Fibroblast of skin of abdomen (primary cell): ENCODE measurements at regions not wholly inside any gene's neighbourhood (a gene's known extent, or its start where the extent isn't known, plus 50 kb on each side); places are given as distances from the start of the nearest gene placed in this dataset.

Experiments used
- DNase-seq: peaks from one replicate; pipeline ENCODE4 v3.0.0-alpha.2; 2013

DNA sequence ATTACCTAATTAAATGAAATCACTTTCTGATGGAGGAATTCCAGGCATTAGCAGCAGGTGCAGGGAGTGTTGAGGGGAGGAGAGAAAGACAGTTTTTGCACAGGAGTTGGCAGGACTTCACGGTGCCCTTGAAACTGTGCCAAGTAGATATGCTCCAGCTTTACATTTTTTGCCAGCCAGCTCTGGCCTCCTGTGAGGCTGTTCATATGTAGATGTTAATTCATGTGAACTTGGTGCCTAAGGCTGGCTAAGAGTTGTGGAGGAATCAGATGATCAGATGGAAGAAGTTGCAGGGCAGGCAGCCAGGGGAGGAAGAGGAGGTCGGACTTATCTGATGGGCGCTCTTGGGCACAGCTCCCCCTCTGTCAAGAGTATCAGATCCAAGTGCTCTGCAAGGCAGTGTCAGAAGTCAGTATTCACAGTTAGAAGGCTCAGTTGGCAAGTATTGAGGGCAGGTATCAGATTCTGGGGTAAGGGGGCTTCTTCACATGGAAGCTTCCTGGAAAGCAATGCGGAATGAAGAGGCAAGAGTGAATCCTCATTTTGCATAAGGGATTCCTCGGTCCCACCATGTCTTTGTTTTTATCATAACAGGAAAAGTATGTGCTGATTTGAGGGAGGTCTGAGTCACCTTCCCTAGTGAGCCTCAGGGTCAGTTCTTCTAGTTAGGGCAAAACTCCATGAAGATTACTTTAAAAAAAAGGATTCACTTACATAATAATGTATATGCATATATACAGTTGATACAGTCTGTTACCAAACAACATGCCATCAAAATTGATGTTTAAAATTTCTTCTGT, 172.6 kb upstream of the UMPS start:
- peak; percentile 65 for DNase-seq

DNA sequence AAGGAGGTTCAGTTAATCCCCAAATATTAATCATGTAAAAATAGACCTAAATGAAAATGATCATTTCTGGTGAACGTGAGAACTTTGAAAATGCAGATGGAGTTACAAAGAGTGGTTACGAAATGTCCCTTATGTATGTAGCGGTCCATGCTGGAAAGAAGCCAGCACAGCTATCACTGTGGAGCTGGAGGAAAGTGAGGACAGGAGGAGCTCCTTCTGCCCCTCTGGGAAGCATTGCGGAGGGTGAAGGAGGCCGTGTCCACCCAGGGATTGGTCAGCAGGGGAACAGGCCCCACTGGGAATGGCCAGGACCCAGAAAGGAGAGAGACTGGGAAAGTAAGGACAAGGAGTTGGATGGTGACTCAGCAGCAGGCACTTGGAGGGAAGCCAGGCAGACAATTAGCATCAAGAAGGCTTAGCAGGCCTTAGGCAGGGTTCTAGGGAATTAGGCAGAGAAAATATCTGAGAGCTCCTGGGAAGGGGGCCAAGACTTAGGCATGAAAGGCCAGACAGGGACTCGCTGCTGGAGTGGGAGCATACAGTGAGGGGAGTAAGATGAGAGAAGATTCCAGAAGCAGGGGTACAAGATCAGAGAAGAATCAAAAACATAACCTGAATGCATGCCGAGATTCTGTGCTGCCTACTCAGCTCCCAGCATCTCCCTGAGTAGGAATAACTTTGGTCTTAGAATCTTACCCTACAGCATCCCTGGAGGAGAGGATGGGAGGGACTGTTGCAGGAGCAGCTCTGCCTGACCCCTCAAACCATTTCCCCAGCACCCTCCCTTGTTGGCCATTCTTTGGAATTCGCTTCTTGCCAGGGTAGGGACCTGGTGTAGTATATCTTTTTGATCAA, 171.0 kb upstream of the UMPS start:
- peak; percentile 98 for DNase-seq

DNA sequence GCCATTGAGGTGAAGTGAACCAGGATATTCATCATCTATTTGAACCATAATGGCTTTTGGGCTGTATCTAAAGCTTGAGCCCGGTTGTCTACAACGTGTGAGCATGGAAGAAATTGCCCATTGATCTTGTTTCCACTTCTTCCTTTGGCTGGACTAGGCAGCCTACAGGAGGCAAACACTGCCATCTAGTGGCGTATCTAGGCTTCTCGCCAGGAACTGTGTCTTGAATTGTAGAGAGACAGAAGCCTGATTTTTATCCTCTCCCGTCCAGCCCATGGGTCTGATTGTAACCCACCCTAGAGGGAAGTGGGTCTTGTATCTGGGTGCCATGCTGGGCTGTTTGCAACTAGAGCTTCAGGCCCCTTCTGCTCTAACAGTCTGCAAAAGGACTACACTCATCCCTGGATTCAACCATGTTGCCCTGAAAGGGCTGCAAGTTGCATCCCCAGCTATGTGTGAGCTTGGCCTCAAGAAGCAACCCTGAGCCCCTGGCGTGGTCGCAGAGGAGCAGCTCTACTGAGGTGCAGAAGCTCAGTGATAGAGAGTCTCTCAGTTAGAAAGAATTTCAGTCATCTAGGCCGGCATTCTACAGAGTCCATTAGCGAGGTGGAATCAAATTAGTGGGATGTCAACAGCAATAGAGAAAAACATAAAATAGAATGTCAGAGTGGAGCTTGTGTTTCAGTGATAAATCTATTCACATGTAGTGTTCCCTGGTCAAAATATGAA, 170.2 kb upstream of the UMPS start:
- DNase-seq = peak; percentile 81

DNA sequence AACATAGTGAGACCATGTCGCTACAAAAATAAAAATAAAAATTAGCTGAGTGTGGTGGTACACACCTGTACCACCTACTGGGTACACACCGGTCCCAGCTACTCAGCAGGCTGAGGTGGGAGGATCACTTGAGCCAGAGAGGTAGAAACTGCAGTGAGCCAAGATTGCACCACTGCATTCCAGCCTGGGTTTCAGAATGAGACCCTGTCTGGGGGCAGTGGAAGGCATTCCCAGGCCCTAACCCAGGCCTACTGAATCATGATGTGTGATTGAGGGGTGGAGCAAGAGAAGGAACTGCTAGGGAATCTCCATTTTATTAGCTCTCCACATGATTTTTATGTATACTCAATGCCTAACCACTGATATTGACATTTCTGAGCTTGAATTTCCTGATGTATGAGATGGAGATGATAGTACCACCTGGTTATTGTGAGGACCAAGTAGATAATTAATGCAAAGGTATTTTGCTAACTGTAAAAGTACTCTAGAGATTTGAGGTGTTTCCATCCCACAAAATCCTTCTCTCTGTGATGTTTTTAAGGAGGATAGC, 169.5 kb upstream of the UMPS start:
- peak; percentile 32 for DNase-seq

DNA sequence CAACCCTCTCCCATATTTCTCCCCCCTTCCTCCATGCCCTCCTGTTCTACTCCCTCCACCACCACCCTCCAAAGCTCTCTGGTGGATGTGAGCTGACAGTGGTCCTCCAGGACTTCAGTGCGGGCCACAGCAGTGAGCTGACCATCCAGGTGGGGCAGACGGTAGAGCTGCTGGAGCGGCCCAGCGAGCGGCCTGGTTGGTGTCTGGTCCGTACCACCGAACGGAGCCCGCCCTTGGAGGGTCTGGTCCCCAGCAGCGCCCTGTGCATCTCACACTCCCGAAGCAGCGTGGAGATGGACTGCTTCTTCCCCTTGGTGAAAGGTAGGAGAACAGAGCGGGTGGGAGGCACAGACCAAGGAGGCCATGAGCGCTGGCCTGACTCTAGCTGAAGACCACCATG, 167.5 kb upstream of the UMPS start:
- no peak for DNase-seq

DNA sequence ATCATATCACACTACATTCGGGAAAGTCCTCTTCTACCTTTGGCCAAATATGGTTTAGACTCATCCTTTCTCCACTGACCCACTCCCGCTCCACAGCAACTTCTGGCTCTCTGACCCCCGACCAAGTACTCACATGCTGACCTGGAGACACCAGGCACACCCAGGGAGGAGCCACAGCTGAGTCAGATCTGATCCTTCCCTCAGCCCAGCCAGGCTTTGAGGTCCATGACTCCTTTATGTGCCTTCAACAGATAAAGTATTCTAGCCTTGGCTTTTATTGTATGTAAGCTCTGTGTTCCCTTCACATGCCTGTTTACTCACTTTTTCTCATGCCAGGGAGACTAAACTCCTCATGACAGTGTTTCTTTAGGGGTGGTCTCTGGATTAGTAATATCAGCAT, 166.9 kb upstream of the UMPS start:
- no peak for DNase-seq

DNA sequence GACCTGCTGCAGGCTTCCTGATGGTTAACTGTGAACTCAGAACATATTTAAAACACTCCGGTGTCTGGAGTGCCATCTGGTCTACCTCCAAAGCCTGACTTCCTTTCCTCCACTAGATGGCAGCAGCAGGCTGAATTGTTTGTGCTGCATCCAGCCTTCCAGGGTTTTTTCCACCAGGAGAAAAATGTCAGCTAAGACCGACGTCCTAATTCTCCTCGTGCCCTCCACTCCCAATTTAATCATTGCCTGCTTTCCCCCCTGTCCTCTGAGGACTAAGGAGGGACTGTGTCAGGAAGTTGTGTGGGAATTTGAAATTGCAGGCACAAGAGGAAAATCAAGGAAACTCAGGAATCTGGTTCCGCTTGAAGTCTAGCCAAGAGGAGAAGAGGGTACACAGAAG, 165.2 kb upstream of the UMPS start:
- DNase-seq = peak; percentile 73

DNA sequence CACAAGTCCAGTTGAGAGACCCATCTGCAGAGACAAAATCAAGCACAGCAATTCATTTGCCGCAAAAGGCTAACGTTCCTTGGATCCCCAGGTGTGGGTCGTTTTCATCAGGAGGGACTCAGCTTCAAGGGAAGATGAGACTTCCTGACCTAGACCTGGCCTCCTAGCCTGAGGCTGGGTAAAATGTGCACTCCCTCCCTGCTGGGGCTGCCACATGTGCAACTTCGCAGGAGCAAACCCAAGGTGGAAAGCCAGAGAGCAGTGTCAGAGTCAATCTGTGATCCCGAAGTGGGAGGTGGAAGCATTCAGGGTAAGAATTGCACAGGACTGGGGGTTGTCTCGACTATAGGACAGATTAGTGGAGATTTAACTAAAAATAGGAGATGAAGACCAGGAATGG, 164.7 kb upstream of the UMPS start:
- DNase-seq = no peak

DNA sequence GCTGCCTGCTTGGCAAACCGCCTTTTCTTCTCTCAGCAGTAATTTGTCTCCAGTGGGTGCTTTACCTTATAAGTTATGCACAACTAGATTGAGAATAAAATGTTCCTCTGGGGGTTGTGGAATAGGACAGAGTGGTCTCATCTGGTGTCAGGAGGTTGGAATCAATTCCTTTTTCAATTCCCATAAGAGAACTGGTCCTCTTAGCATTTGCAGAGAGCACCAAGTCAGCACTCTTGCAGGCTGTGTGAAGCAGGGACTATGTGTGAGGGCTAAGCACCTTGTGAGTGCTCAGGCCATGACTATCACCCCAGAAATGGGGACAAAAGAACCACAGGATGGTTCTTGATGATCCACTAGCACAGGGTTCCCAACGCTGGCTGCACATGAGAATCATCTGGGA, 163.6 kb upstream of the UMPS start:
- DNase-seq = no peak

DNA sequence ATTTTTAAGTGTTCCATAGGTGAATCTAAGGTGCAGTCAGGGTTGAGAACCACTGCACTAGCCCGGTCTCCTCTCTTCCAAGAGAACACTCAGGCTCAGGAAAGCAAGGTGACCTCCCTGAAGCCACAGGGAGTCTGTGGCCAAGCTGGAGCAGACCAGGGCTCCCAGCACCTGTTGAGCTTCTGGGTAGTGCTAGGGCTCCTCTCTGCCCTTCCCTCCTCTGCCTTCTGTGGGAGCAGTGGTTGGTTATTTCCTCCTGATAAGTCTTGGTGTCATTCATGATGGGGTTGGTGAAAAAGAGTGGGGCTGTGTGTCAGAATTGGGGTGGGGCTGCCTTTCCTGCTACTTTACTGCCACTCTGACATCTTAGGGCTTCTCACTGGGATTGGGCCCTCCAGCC, 163.1 kb upstream of the UMPS start:
- no peak for DNase-seq

DNA sequence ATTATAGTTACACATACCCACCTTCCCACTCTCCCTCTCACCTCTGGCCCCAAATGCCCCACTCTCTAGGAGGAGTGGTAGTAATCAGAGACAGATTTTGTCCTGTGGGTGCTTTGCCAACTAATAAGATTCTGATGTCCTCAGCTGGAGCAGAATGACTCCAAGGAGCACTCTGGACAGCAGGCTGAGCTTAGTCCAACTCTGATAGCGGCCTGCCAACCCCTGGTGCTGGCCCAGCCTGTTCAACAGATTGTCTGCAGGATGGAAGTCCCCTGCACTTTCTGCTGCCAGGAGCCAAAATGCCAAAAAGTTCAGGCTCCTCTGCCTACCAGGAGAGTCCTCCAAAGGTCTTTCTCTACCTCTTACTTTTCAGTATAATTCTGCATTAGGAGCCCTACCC, 160.5 kb upstream of the UMPS start:
- no peak for DNase-seq

DNA sequence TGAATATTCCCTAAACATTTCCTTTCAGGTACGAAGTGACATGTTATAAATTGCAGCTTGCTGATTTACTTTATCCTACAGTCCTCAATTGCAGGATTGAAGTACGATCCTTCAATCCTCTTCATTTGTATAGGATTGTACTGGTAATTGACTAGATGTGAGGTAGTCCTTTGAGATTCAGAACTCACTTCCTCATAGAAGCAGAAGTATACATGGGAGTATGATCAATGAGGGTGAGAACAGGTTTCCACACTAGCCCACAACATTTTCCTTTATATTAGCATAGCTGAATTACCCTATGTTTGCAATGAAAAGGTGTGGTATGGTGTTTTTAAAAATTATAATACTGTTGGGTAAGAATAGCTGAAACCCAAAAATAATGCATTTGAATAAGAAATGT, 160.0 kb upstream of the UMPS start:
- no peak for DNase-seq

DNA sequence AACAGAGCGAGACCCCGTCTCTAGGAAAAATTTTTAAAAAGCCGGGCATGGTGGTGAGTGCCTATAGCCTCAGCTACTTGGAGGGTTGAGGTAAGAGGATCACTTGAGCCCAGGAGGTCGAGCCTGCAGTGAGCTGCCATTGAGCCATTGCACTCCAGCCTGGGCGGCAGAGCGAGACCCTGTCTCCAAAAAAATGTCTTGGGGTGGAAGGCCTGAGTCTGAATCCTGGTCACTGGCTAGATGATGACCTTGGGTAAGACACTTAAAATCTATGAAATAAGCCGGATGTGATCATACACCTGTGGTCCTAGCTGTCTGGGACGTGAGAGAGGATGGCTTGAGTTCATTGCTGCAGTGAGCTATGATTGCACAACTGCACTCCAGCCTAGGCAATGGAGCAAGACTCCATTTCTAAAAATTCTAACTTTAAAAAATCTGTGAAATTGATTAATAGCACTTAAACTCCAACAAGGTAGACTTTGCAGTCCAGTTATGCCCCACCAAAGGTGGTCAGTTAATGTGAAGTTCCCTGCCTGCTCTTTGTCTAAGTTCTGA, 157.3 kb upstream of the UMPS start:
- no peak for DNase-seq

DNA sequence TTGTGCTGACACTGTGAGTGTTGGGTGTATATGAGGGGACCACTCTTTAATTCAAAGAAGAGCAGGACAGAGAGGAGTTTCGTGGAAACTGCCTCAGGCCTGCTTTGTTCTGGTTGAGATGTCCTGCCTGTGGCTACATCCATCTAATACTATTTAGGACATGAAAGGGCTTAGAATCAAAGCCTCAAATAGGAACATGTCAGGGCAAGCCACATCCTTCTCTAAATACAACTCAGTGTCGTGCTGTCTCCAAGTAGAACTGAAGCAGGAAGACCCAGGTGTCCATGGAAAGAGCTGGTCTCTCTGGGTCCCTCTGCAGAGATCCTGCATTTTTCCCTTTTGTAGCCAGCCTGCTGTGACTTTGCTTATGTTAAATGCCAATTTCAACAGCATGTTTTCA, 156.2 kb upstream of the UMPS start:
- no peak for DNase-seq

DNA sequence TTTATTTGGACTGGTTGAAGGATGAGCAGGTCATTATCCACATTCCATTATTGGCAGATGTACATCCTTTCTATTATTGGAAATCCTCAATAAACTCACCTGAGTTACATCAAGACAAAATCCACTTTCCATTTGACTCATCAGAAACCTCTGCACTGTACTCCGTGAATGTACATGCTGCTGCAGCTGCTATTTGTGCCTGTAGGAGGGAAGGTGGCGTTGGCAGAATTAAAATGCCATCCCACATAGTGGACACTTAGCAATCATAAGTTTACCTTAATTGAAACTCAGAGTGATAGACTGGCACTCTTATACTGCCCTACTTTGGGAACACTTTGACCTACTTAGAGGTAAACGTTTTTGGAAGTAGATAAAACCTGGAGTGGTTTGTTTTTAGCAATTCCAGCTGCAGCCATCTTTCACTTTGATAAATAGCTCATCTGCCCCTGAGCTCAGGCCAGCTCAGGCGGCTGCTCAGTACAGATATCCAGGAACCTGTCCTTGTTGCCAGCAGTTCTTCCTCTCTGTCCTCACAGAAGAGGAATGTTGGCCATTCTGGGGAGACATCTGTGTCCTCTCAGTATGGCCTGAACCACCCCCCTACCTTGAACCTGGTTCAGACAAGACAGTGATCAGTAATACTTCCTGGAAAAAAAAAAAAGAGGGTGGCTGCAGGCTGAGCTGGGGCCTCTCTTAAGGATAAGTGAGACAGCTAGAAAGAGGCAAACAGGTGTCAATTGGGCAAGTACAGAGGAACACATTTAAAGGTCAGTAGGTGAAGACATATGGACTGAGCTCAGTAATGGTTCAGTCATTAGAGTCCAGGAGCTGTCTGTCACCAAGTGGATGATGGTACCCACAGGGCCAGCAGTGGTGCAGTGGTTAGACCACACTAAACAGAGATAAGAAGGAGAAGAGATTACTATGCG, 153.4 kb upstream of the UMPS start:
- DNase-seq = no peak

DNA sequence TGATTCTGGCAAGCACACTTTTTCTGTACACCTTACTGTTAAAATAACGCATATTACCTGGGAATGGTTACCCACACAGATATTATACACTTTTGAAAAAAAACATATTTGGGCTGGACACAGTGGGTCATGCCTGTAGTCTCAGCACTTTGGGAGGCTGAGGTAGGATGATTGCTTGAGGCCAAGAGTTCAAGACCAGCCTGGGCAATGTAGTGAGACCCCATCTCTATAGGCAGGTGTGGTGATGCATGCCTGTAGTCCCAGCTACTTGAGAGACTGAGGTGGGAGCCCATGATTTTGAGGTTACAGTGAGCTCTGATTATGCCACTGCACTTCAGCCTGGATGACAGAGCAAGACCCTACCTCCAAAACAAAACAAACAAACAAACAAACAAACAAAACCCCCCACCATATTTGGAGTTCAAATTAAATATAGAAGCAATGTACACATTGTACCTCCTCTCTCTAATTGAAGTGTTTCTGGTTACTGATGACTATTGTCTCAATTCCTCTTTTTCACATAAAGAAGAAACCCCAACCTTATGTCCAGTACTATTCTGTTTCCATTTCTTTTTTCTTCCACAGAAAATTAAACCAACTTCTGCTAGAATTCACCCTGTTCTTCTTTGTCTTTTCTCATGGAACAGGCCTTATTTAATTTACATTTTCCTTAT, 152.6 kb upstream of the UMPS start:
- DNase-seq = no peak

DNA sequence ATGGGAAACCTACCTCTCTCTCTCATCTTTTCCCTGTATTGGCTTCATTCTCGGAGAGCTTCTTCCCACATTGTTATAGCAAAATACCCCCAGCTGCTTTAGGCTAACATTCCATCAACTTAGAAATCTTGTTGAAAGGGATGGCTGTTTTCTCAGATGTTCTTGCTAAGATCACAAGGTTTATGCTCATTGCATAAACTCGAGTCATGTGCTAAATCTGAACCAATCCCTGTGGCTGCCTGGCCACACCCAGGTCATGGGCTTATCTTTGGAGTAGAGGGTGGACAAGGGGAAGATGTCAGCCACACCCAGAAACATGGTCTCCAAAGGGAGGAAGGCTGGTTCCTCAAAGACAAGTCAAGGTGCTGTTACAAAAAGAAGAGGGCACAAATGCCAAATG, 150.6 kb upstream of the UMPS start:
- DNase-seq = no peak

DNA sequence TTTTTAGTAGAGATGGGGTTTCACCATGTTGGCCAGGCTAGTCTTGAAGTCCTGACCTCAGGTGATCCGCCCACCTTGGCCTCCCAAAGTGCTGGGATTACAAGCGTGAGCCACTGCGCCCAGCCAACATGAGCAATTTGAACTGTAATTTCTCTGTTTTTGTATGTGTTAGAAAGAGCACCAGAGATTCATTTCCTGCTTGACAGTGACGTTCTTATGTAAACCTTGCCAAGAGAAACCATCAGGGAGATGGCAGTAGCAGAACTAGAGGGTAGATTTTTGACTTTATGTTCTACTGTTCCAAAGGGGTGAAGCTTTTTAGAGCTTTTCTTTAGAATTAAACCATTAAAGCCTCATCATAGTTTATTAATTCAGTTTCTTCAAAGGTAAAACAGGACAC, 148.1 kb upstream of the UMPS start:
- no peak for DNase-seq

DNA sequence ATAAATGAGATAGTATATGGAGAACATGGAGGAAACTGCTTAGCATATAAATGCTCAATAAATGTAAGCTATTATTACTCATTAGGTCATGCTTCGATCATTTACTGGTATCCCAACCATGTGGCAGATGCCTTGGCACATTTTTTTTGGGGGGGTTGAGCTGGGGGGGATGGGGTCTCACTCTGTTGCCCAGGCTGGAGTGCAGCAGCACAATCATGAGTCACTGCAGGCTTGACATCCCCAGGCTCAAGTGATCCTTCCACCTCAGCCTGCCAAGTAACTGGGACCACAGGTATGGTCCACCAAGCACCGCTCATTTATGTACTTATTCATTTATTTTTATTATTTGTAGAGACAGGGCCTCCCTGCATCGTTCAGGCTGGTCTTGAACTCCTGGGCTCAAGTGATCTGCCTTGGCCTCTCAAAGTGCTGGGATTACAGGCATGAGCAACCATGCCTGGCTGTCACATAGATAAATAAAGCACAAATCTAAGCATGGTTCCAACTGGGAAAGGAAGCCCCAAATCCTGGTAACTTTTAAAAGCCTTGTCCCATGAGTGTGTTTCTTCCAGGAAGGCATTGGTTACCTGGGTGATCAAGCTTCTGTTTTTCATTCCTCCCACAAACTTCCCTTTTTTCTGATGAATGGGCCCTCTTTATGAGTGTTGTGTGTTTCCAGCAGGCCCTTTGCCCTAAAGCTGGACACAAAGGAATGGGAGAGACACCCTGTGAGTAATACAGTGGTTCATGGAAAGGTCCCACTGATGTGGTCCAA, 147.4 kb upstream of the UMPS start:
- no peak for DNase-seq

DNA sequence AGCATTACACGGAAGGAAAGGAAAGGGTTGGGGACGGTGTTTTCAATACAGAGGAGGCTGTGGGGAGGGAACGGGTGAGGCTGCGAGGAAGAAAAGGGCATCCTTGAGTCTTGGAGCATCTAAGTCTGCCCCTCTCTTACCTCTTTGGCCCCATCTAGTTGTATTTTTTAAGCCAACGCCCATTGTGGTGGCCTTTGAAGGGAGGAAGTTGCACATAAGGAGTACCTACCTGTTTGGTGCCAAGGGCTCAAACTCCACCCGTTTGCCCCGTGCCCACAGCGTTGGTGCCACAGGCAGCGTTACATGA, 146.1 kb upstream of the UMPS start:
- DNase-seq = no peak
